ENCODE measurements at regions not wholly inside any gene's neighbourhood (a gene's known extent, or its start where the extent isn't known, plus 50 kb on each side); places are given as distances from the start of the nearest gene placed in this dataset.
"Not testable (repeated sequence)": the region's sequence is repeated elsewhere in the genome, so short reads cannot be mapped to it uniquely, and the experiment has no call there.

GRCh38 chr1:157219182-157219581, 81.0 kb upstream of the ETV3 start:
- Histone ChIP-seq H3K36me3 (no peaks in the 10 kb centered on the region), H3K27ac (no peak overlapping the region), H3K4me3 (no peak overlapping the region), H3K4me1 (no peaks in the 10 kb centered on the region), H3K27me3 (no peaks in the 10 kb centered on the region), H3K9me3 (peaks cover 0 to 3% (median 1%) of the 10 kb centered on the region in 4 donors)
- TF ChIP-seq, protein P1, sequence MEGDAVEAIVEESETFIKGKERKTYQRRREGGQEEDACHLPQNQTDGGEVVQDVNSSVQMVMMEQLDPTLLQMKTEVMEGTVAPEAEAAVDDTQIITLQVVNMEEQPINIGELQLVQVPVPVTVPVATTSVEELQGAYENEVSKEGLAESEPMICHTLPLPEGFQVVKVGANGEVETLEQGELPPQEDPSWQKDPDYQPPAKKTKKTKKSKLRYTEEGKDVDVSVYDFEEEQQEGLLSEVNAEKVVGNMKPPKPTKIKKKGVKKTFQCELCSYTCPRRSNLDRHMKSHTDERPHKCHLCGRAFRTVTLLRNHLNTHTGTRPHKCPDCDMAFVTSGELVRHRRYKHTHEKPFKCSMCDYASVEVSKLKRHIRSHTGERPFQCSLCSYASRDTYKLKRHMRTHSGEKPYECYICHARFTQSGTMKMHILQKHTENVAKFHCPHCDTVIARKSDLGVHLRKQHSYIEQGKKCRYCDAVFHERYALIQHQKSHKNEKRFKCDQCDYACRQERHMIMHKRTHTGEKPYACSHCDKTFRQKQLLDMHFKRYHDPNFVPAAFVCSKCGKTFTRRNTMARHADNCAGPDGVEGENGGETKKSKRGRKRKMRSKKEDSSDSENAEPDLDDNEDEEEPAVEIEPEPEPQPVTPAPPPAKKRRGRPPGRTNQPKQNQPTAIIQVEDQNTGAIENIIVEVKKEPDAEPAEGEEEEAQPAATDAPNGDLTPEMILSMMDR (IDR thresholded peaks at IDR 0.05), result no peak
- TF ChIP-seq POLR2A (IDR thresholded peaks at IDR 0.05), result no peak
- TF ChIP-seq POLR2AphosphoS5 (IDR thresholded peaks at IDR 0.05), result no peak
- TF ChIP-seq EP300 (IDR thresholded peaks at IDR 0.05), result no peak
- DNase-seq (no peak), ATAC-seq (ENCODE audit: low FRiP score in 2 of 2) (no peak)
- WGBS, 2 donors, result 78 to 85% methylated on average over 3 to 4 of the region's 4 CpGs

DNA sequence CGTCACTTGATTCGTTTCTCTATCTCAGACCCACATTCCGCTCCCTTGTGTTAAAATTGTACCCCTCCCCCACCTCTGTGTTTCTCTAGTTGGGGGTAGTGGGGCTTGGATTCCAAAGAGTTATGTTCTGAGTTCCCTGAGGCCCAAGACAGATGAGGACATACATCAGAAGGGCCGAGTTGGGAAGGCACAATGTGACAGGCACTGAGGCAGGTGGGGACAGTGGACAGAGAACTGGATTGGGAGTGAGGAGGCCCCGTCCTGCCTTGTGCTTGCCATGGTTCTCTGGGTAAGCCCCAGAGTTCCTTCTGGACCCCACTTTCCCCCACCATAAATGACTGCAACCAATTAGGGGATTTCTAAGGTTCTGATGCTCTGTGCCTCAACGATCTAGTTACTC, 80.5 kb upstream of the ETV3 start:
- H3K4me1 ChIP-seq, result no peaks in the 10 kb centered on the region
- no peak overlapping the region for H3K27ac ChIP-seq
- no peak for ATAC-seq (ENCODE audit: low FRiP score in 2 of 2)
- no peak overlapping the region for H3K4me3 ChIP-seq
- no peak for DNase-seq
- no peaks in the 10 kb centered on the region for H3K36me3 ChIP-seq
- H3K9me3 ChIP-seq, result peaks cover 0 to 8% (median 6%) of the 10 kb centered on the region in 4 donors
- TF ChIP-seq EP300 (IDR thresholded peaks at IDR 0.05) (no peak), POLR2AphosphoS5 (IDR thresholded peaks at IDR 0.05) (no peak), POLR2A (IDR thresholded peaks at IDR 0.05) (no peak)
- TF ChIP-seq, protein P1 (IDR thresholded peaks at IDR 0.05), result no peak
- WGBS, 2 donors, result 70 to 77% methylated on average over 6 of the region's 6 CpGs
- H3K27me3 ChIP-seq, result no peaks in the 10 kb centered on the region

DNA sequence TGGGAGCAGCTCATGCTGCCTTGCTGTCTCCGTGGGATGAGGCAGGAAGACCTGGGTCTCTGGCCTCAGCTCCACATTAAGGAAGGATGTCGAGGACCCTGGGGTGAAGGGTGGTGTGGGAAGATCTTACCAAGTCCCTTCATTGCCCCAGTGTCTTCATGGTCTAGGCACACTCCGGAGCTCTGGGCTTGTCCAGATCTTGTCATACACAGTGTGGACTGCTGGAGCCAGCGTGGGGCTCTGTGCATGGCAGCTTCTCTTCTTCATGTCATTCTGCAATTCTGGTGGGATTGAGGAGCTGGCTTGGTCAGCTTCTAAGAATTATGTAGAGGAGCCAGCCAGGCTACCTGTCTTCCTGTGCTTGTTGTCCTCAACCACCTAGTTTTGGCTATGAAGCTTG, 79.3 kb upstream of the ETV3 start:
- TF ChIP-seq POLR2A (IDR thresholded peaks at IDR 0.05), result no peak
- TF ChIP-seq EP300 (IDR thresholded peaks at IDR 0.05), result no peak
- TF ChIP-seq POLR2AphosphoS5 (IDR thresholded peaks at IDR 0.05), result no peak
- TF ChIP-seq, protein P1 (IDR thresholded peaks at IDR 0.05), result no peak
- H3K9me3 ChIP-seq, result peaks cover 0 to 17% (median 11%) of the 10 kb centered on the region in 4 donors
- no peaks in the 10 kb centered on the region for H3K36me3 ChIP-seq
- ATAC-seq (ENCODE audit: low FRiP score in 2 of 2), result peak in 1 of 2 donors; percentile 54
- H3K27me3 ChIP-seq, result no peaks in the 10 kb centered on the region
- H3K4me3 ChIP-seq, result no peak overlapping the region
- no peak for DNase-seq
- 88 to 89% methylated on average over 4 of the region's 4 CpGs for WGBS, 2 donors
- no peak overlapping the region for H3K27ac ChIP-seq
- H3K4me1 ChIP-seq, result no peaks in the 10 kb centered on the region

DNA sequence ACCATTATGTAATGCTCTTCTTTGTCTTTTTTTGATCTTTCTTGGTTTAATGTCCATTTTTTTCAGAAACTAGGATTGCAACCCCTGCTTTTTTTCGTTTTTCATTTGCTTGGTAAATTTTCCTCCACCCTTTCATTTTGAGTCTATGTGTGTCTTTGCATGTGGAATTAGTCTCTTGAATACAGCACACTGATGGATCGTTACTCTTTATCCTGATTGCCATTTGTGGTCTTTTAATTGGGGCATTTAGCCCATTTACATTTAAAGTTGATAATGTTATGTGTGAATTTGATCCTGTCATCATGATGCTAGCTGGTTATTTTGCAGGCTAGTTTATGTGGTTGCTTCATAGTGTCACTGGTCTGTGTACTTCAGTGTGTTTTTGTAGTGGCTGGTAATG, 75.6 kb upstream of the ETV3 start:
- ATAC-seq (ENCODE audit: low FRiP score in 2 of 2), result no peak
- Histone ChIP-seq H3K27me3 (no peaks in the 10 kb centered on the region), H3K27ac (no peak overlapping the region), H3K4me1 (no peaks in the 10 kb centered on the region), H3K36me3 (no peaks in the 10 kb centered on the region), H3K9me3 (peaks cover 0 to 17% (median 11%) of the 10 kb centered on the region in 4 donors), H3K4me3 (no peak overlapping the region)
- DNase-seq, result no peak
- 80 to 81% methylated on average over 2 of the region's 2 CpGs for WGBS, 2 donors
- TF ChIP-seq POLR2A (IDR thresholded peaks at IDR 0.05) (no peak), EP300 (IDR thresholded peaks at IDR 0.05) (no peak), POLR2AphosphoS5 (IDR thresholded peaks at IDR 0.05) (no peak)
- TF ChIP-seq, protein P1 (IDR thresholded peaks at IDR 0.05), result no peak

DNA sequence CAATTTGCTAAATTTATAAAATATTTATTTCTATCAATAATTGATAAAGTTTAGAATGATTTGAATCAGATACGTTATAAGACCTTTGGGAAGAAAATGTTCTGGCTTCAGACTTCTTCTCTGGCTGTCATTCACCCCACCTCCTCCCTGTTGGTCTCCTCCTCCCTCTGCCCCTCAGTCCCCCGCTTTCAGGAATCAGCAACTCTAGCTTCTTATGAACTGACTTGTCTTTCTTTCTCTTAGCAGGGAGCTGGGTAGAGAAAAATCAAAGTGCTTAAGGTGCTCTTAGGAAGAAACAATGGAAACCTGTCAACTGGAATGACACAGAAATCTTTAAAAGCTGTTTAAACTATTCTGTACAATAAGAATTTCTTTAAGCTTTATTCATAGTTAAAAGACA, 71.3 kb upstream of the ETV3 start:
- Histone ChIP-seq H3K4me3 (no peak overlapping the region), H3K36me3 (no peaks in the 10 kb centered on the region), H3K27ac (no peak overlapping the region), H3K27me3 (no peaks in the 10 kb centered on the region), H3K4me1 (no peaks in the 10 kb centered on the region), H3K9me3 (peaks cover 0 to 17% (median 10%) of the 10 kb centered on the region in 4 donors)
- no peak for TF ChIP-seq POLR2AphosphoS5 (IDR thresholded peaks at IDR 0.05)
- no peak for TF ChIP-seq EP300 (IDR thresholded peaks at IDR 0.05)
- TF ChIP-seq, protein P1 (IDR thresholded peaks at IDR 0.05), result no peak
- TF ChIP-seq POLR2A (IDR thresholded peaks at IDR 0.05), result no peak
- ATAC-seq (ENCODE audit: low FRiP score in 2 of 2), result no peak
- 54 to 59% methylated on average over 2 of the region's 2 CpGs for WGBS, 2 donors
- no peak for DNase-seq

DNA sequence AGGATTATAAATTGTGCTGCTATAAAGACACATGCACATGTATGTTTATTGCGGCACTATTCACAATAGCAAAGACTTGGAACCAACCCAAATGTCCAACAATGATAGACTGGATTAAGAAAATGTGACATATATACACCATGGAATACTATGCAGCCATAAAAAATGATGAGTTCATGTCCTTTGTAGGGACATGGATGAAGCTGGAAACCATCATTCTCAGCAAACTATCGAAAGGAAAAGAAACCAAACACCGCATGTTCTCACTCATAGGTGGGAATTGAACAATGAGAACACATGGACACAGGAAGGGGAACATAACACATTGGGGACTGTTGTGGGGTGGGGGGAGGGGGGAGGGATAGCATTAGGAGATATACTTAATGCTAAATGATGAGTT, 67.8 kb upstream of the ETV3 start:
- H3K9me3 ChIP-seq; DNase-seq; ATAC-seq (ENCODE audit: low FRiP score in 2 of 2); H3K36me3 ChIP-seq; H3K27ac ChIP-seq; H3K4me3 ChIP-seq; H3K4me1 ChIP-seq; H3K27me3 ChIP-seq: not testable (repeated sequence)
- 82 to 98% methylated on average over 3 of the region's 3 CpGs for WGBS, 2 donors

All from upper lobe of left lung (tissue), 6 donors.